Right atrium auricular region (tissue), 2 donors: ENCODE measurements at regions not wholly inside any gene's neighbourhood (a gene's known extent, or its start where the extent isn't known, plus 50 kb on each side); places are given as distances from the start of the nearest gene placed in this dataset.

ENCODE experiments used
- DNase-seq: peaks from one replicate; pipeline ENCODE4 v3.0.0-alpha.2; 2019; ENCODE audit warnings: low spot score
- H3K27ac ChIP-seq, 2 donors: fragments of 200-600 bp; sonication (generic); 1 replicate in 1 of 2; 2 replicates in 1 of 2; pipeline ENCODE4 v1.5.1; 2016 to 2019
- H3K27me3 ChIP-seq, 2 donors: fragments of 200-600 bp; sonication (generic); one replicate each; pipeline versions ENCODE4 v1.5.1 to v1.6.0; 2017 to 2019
- H3K36me3 ChIP-seq: fragments of 200-600 bp; sonication (generic); one replicate; pipeline ENCODE4 v1.5.1; 2016
- H3K4me1 ChIP-seq, 2 donors: fragments of 200-600 bp; sonication (generic); one replicate each; pipeline versions ENCODE4 v1.5.1 to v1.6.0; 2017 to 2019
- H3K4me3 ChIP-seq, 2 donors: fragments of 200-600 bp; sonication (generic); 1 replicate in 1 of 2; 2 replicates in 1 of 2; pipeline ENCODE4 v1.5.1; 2017 to 2019; ENCODE audit warnings: mild to moderate bottlenecking in 1 of 2, moderate library complexity in 1 of 2
- H3K9me3 ChIP-seq, 2 donors: fragments of 200-600 bp; sonication (generic); one replicate each; pipeline ENCODE4 v1.5.1; 2019
- TF ChIP-seq, protein P1 (sequence below), 2 donors: fragments of 200-600 bp; sonication (generic); IDR thresholded peaks; one replicate each; pipeline ENCODE4 v1.5.1; 2019; ENCODE audit warnings: antibody characterized with exemption in 2 of 2

DNA sequence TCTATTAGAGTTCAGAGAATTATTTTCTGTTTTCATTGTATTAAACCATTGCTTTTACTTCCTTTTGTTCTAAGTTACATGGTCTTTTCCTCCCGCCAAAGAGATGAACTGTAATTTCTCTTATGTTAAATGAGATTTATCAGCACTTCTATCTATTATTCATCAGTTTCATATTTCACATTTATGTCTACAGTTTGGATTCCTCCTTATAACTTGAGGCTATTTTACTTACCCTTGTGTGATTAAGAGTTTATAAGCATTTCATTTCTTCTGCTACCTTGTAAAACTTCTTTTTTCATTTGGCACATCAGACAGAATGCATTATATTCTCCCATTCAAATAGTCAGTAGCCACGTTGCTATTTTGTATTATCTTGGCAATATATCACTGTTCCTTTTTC, 248.2 kb downstream of the PLA2G4A start:
- DNase-seq: no peak
- Histone ChIP-seq H3K27ac (no peak overlapping the region), H3K9me3 (peaks cover 0 to 11% of the 10 kb centered on the region in 2 donors), H3K36me3 (no peaks in the 10 kb centered on the region), H3K4me3 (no peak overlapping the region), H3K27me3 (no peaks in the 10 kb centered on the region), H3K4me1 (no peaks in the 10 kb centered on the region)
- TF ChIP-seq, protein P1, sequence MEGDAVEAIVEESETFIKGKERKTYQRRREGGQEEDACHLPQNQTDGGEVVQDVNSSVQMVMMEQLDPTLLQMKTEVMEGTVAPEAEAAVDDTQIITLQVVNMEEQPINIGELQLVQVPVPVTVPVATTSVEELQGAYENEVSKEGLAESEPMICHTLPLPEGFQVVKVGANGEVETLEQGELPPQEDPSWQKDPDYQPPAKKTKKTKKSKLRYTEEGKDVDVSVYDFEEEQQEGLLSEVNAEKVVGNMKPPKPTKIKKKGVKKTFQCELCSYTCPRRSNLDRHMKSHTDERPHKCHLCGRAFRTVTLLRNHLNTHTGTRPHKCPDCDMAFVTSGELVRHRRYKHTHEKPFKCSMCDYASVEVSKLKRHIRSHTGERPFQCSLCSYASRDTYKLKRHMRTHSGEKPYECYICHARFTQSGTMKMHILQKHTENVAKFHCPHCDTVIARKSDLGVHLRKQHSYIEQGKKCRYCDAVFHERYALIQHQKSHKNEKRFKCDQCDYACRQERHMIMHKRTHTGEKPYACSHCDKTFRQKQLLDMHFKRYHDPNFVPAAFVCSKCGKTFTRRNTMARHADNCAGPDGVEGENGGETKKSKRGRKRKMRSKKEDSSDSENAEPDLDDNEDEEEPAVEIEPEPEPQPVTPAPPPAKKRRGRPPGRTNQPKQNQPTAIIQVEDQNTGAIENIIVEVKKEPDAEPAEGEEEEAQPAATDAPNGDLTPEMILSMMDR (IDR thresholded peaks at IDR 0.05): no peak

DNA sequence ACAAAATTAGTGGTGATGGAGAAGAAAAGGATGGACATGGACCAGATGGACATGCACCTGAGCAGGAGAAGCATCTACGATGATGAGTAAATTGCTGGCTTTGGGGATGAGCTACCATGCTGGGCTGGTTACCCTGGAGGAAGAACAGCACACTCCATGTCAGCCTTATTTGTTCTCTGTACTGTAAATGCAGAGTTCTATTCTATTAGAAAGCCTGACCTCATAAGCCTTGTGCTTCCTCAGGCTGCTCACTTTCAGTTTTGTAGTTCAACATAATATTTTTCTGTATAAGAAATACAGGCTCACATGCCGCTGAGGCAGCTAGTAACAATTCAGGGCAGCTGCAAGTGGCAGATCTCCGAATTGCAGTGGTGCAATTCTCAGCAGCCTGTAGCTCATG, 249.6 kb downstream of the PLA2G4A start:
- Histone ChIP-seq H3K36me3 (no peaks in the 10 kb centered on the region), H3K27ac (no peak overlapping the region), H3K4me3 (no peak overlapping the region), H3K9me3 (peaks cover 0 to 11% of the 10 kb centered on the region in 2 donors), H3K4me1 (no peaks in the 10 kb centered on the region), H3K27me3 (no peaks in the 10 kb centered on the region)
- DNase-seq: no peak
- TF ChIP-seq, protein P1 (IDR thresholded peaks at IDR 0.05): no peak

DNA sequence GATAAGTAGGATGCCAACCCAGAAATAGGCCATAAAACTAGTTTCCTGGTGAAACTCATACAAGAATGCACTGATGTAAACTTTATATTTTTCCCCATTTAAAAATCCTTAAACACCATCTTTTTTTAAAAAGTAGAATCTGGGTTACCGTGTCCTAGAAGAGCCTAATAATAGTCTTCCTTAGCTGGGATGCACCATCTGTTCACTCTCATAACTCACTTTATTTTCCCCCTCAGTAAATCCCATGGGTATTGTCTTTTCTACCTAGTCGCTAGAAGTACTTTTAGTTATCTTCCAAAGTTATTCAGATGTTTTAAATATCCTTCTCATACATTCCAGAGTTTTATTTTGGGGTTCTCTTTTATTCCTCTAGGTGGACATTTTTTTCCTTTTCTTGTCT, 250.2 kb downstream of the PLA2G4A start:
- Histone ChIP-seq H3K27me3 (no peaks in the 10 kb centered on the region), H3K36me3 (no peaks in the 10 kb centered on the region), H3K4me3 (no peak overlapping the region), H3K27ac (no peak overlapping the region), H3K4me1 (no peaks in the 10 kb centered on the region), H3K9me3 (peaks cover 0 to 11% of the 10 kb centered on the region in 2 donors)
- TF ChIP-seq, protein P1 (IDR thresholded peaks at IDR 0.05): no peak
- no peak for DNase-seq

DNA sequence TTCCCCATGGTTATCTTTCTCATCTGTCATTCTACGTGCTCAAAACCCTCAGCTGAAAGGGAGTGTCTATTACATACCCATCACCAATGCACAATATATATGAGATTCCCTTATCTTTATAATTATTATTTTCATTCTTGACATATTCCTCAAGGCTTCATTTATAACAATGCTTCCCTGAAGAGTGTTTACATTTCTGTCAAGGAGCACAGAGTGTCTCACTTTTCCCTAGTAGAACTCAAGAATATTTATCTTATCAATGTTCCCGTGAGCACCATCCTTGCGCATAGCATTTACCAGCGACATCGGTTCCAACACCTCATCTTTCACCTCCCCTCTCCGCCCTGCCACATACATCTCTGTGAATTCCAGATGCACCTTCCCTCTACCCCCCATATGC, 250.6 kb downstream of the PLA2G4A start:
- TF ChIP-seq, protein P1 (IDR thresholded peaks at IDR 0.05): no peak
- no peaks in the 10 kb centered on the region for H3K36me3 ChIP-seq
- no peak overlapping the region for H3K27ac ChIP-seq
- H3K4me3 ChIP-seq: no peak overlapping the region
- no peak for DNase-seq
- peaks cover 0 to 11% of the 10 kb centered on the region in 2 donors for H3K9me3 ChIP-seq
- H3K27me3 ChIP-seq: no peaks in the 10 kb centered on the region
- no peaks in the 10 kb centered on the region for H3K4me1 ChIP-seq

DNA sequence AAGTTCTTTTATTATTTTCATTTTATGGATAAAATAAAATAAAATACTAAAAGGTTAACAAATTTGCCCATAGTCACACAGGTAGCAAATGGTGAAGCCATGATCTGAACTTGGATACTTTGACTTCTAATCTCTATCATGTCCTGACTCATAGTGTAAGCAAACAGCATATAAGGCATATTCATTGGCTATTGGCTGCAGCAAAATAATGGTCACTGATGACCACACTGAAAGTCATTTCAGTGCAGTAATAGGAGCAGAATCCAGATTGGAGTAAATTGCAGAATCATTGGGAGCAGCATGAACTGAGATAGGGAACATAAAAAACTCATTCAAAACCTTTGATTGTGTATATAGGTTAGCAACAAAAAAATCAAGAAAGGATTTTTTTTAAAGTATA, 262.9 kb downstream of the PLA2G4A start:
- H3K27ac ChIP-seq: no peak overlapping the region
- no peaks in the 10 kb centered on the region for H3K9me3 ChIP-seq
- H3K4me1 ChIP-seq: no peaks in the 10 kb centered on the region
- TF ChIP-seq, protein P1 (IDR thresholded peaks at IDR 0.05): no peak
- DNase-seq: no peak
- H3K4me3 ChIP-seq: no peak overlapping the region
- no peaks in the 10 kb centered on the region for H3K27me3 ChIP-seq
- H3K36me3 ChIP-seq: no peaks in the 10 kb centered on the region

DNA sequence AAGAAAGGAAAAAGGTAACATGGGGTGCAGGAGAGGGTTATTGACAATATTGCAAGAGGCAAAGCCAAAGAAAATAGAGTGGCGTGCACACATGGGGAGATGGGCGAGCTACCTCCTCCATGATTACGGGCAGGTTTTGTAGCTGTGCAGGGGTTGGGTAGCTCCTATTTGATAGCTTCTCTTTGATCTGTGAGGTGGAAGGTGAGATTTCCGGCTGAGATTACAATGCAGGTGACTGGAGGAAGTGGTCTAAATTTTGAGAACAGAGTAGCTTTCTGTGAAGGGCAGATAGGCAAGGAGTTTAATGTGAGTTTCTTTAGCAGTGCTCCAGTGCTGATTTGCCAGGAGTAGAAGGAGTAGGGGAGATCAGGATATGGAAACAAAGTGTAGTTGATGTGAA, 263.4 kb downstream of the PLA2G4A start:
- H3K9me3 ChIP-seq: no peaks in the 10 kb centered on the region
- TF ChIP-seq, protein P1 (IDR thresholded peaks at IDR 0.05): no peak
- no peak for DNase-seq

More for the DNA sequence above, 263.4 kb downstream of the PLA2G4A start:
- H3K4me3 ChIP-seq: no peak overlapping the region
- H3K27ac ChIP-seq: no peak overlapping the region
- H3K27me3 ChIP-seq: no peaks in the 10 kb centered on the region
- H3K4me1 ChIP-seq: no peaks in the 10 kb centered on the region
- no peaks in the 10 kb centered on the region for H3K36me3 ChIP-seq
